Fibroblast of lung (primary cell): ENCODE measurements at regions not wholly inside any gene's neighbourhood (a gene's known extent, or its start where the extent isn't known, plus 50 kb on each side); places are given as distances from the start of the nearest gene placed in this dataset.

Experiments
- DNase-seq, 2 donors: peaks; one replicate each; pipeline versions ENCODE4 v3.0.0 to v3.0.0-alpha.2; 2010; ENCODE audit warnings: low read depth in 2 of 2
- H2AFZ ChIP-seq: 2 replicates; pipeline ENCODE4 v1.5.1; 2012; ENCODE audit warnings: low read length, control low read depth, inconsistent platforms
- H3K27ac ChIP-seq: 2 replicates; pipeline ENCODE4 v1.5.1; 2011; ENCODE audit warnings: low read length, control low read depth; ENCODE audit not compliant: insufficient read depth
- H3K27me3 ChIP-seq: 2 replicates; pipeline ENCODE4 v1.5.1; 2011; ENCODE audit warnings: mild to moderate bottlenecking, low read length; ENCODE audit not compliant: control insufficient read depth, insufficient read depth
- H3K36me3 ChIP-seq: 2 replicates; pipeline ENCODE4 v1.5.1; 2011; ENCODE audit warnings: low read length; ENCODE audit not compliant: control insufficient read depth, insufficient read depth
- H3K4me1 ChIP-seq: 2 replicates; pipeline ENCODE4 v1.5.1; 2011; ENCODE audit warnings: low read length; ENCODE audit not compliant: control insufficient read depth, insufficient read depth; ENCODE audit errors: extremely low read depth
- H3K4me2 ChIP-seq: 2 replicates; pipeline ENCODE4 v1.5.1; 2011; ENCODE audit warnings: low read length, control low read depth; ENCODE audit not compliant: insufficient read depth; ENCODE audit errors: extremely low read depth
- H3K4me3 ChIP-seq, 4 experiments: fragments of 200-600 bp in 1 of 4; sonication (generic) in 1 of 4; replicated peaks in 1 of 4; 2 replicates each; pipeline ENCODE4 v1.5.1; 2011 to 2016; ENCODE audit warnings: low read length in 4 of 4, low read depth in 3 of 4, mild to moderate bottlenecking in 3 of 4, control low read depth in 2 of 4, inconsistent platforms in 1 of 4, mixed read lengths in 1 of 4; ENCODE audit not compliant: insufficient read depth in 1 of 4; ENCODE audit errors: control extremely low read depth in 1 of 4
- H3K79me2 ChIP-seq: 2 replicates; pipeline ENCODE4 v1.5.1; 2012; ENCODE audit warnings: mild to moderate bottlenecking, low read length, inconsistent platforms; ENCODE audit not compliant: control insufficient read depth, insufficient read depth
- H3K9ac ChIP-seq: 2 replicates; pipeline ENCODE4 v1.5.1; 2011; ENCODE audit warnings: mild to moderate bottlenecking, low read length, control low read depth; ENCODE audit not compliant: insufficient read depth
- H3K9me3 ChIP-seq: 2 replicates; pipeline ENCODE4 v1.5.1; 2012; ENCODE audit warnings: low read depth, low read length; ENCODE audit not compliant: control insufficient read depth, insufficient read depth
- H4K20me1 ChIP-seq: 2 replicates; pipeline ENCODE4 v1.5.1; 2011; ENCODE audit warnings: low read length; ENCODE audit not compliant: control insufficient read depth, insufficient read depth; ENCODE audit errors: extremely low read depth
- CTCF ChIP-seq, 2 donors: IDR thresholded peaks in 1 of 2; conservative IDR thresholded peaks in 1 of 2; 1 replicate in 1 of 2; 2 replicates in 1 of 2; pipeline ENCODE4 v1.5.1; 2011 to 2012; ENCODE audit warnings: low read length in 2 of 2, control low read depth in 1 of 2, inconsistent platforms in 1 of 2, low read depth in 1 of 2, mild to moderate bottlenecking in 1 of 2
- EZH2 ChIP-seq: IDR thresholded peaks from 2 replicates; pipeline ENCODE4 v1.5.1; 2012; ENCODE audit warnings: low read length, control low read depth, mild to moderate bottlenecking; ENCODE audit errors: missing control alignments

GRCh38 chr6:66965227-66965626, 1258.2 kb upstream of the EYS start:
- no peak for TF ChIP-seq CTCF (conservative IDR thresholded peaks at IDR 0.05 in 1 of 2, IDR thresholded peaks at IDR 0.05 in 1 of 2; ENCODE audit: low read depth in 1 of 2, low read length in 2 of 2)
- TF ChIP-seq EZH2, result no peak
- Histone ChIP-seq H3K4me3 (no peak overlapping the region), H3K27me3 (no peaks in the 10 kb centered on the region), H3K79me2 (no peaks in the 10 kb centered on the region), H3K9me3 (no peaks in the 10 kb centered on the region), H3K4me2 (no peak overlapping the region), H4K20me1 (no peaks in the 10 kb centered on the region), H3K27ac (no peak overlapping the region), H3K4me1 (no peaks in the 10 kb centered on the region), H3K36me3 (no peaks in the 10 kb centered on the region), H3K9ac (no peak overlapping the region), H2AFZ (no peak overlapping the region)
- DNase-seq, result peak; percentile 1 to 15

GRCh38 chr6:66964216-66964615, 1257.2 kb upstream of the EYS start:
- no peak for TF ChIP-seq CTCF (conservative IDR thresholded peaks at IDR 0.05 in 1 of 2, IDR thresholded peaks at IDR 0.05 in 1 of 2; ENCODE audit: low read depth in 1 of 2, low read length in 2 of 2)
- no peak for TF ChIP-seq EZH2
- no peak overlapping the region for H3K9ac ChIP-seq
- no peaks in the 10 kb centered on the region for H3K79me2 ChIP-seq
- no peak overlapping the region for H3K4me2 ChIP-seq
- H3K36me3 ChIP-seq, result no peaks in the 10 kb centered on the region
- no peak overlapping the region for H3K27ac ChIP-seq
- H3K4me3 ChIP-seq, result no peak overlapping the region
- H3K4me1 ChIP-seq, result no peaks in the 10 kb centered on the region
- no peak overlapping the region for H2AFZ ChIP-seq
- no peaks in the 10 kb centered on the region for H3K9me3 ChIP-seq
- H3K27me3 ChIP-seq, result no peaks in the 10 kb centered on the region
- DNase-seq, result no peak
- H4K20me1 ChIP-seq, result no peaks in the 10 kb centered on the region

- H2AFZ ChIP-seq, result no peak overlapping the region
- no peaks in the 10 kb centered on the region for H3K9me3 ChIP-seq
- DNase-seq, result no peak
- no peak overlapping the region for H3K4me3 ChIP-seq
- TF ChIP-seq CTCF (conservative IDR thresholded peaks at IDR 0.05 in 1 of 2, IDR thresholded peaks at IDR 0.05 in 1 of 2; ENCODE audit: low read depth in 1 of 2, low read length in 2 of 2), result no peak
- no peak for TF ChIP-seq EZH2
- H4K20me1 ChIP-seq, result no peaks in the 10 kb centered on the region
- no peak overlapping the region for H3K27ac ChIP-seq
- H3K9ac ChIP-seq, result no peak overlapping the region
- no peaks in the 10 kb centered on the region for H3K36me3 ChIP-seq
- H3K27me3 ChIP-seq, result no peaks in the 10 kb centered on the region
- no peak overlapping the region for H3K4me2 ChIP-seq
- no peaks in the 10 kb centered on the region for H3K79me2 ChIP-seq
- H3K4me1 ChIP-seq, result no peaks in the 10 kb centered on the region
Measured at GRCh38 chr6:66962082-66962481, 1255.1 kb upstream of the EYS start.
